ENCODE measurements at regions not wholly inside any gene's neighbourhood (a gene's known extent, or its start where the extent isn't known, plus 50 kb on each side); places are given as distances from the start of the nearest gene placed in this dataset.

- no peaks in the 10 kb centered on the region; a peak in 1 of 5 replicates for H3K4me1 ChIP-seq (replicated peaks in 1 of 2; ENCODE audit: control insufficient read depth in 2 of 2, insufficient read depth in 2 of 2, low read length in 2 of 2)
- H3K27me3 ChIP-seq (ENCODE audit: control insufficient read depth in 2 of 2, insufficient read depth in 2 of 2, low read length in 2 of 2), result peaks cover 4 to 76% of the 10 kb centered on the region in 2 experiments; a peak in 3 of 5 replicates
- ChIA-PET POLR2A (interaction anchor here (0.7 kb wide), 1 partner anchor 115 kb away, joined by 4 read pairs; no protein-coding TSS in a partner anchor), CTCF (ENCODE audit: low intra/inter-chr PET ratio) (no interaction called here)
- H3K9me1 ChIP-seq (ENCODE audit: control insufficient read depth, insufficient read depth, low read length), result no peaks in the 10 kb centered on the region
- ATAC-seq, result no peak
- no peak overlapping the region for H3K9ac ChIP-seq (ENCODE audit: insufficient read depth in 1 of 2, low read depth in 2 of 2, low read length in 2 of 2)
- no peak for DNase-seq (ENCODE audit: extremely low read depth in 1 of 4, low spot score in 3 of 4)
- no peak overlapping the region for H3K27ac ChIP-seq (ENCODE audit: extremely low read depth, low read depth, low read length)
- WGBS (ENCODE audit: insufficient coverage, low coverage, missing lambda C conversion rate), result 1% methylated on average over 16 of the region's 19 CpGs
- FAIRE-seq, result no peak
- BruUV-seq (replicated peaks), result no TSS peak
- in situ Hi-C loops (cut with MboI) (no loop called here), intact Hi-C loops (cut with micrococcal nuclease) (no loop called here)
- TF ChIP-seq, protein P1, sequence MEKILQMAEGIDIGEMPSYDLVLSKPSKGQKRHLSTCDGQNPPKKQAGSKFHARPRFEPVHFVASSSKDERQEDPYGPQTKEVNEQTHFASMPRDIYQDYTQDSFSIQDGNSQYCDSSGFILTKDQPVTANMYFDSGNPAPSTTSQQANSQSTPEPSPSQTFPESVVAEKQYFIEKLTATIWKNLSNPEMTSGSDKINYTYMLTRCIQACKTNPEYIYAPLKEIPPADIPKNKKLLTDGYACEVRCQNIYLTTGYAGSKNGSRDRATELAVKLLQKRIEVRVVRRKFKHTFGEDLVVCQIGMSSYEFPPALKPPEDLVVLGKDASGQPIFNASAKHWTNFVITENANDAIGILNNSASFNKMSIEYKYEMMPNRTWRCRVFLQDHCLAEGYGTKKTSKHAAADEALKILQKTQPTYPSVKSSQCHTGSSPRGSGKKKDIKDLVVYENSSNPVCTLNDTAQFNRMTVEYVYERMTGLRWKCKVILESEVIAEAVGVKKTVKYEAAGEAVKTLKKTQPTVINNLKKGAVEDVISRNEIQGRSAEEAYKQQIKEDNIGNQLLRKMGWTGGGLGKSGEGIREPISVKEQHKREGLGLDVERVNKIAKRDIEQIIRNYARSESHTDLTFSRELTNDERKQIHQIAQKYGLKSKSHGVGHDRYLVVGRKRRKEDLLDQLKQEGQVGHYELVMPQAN (IDR thresholded peaks at IDR 0.05; ENCODE audit: borderline replicate concordance), result no peak
- TF ChIP-seq NR1H2 (CRISPR knock-in tag; IDR thresholded peaks at IDR 0.05), result no peak
- TF ChIP-seq PCBP2 (IDR thresholded peaks at IDR 0.05; ENCODE audit: low read depth, low read length, poor library complexity, severe bottlenecking), result no peak
- TF ChIP-seq RFX1 (IDR thresholded peaks at IDR 0.05), result no peak
- TF ChIP-seq, protein P2, sequence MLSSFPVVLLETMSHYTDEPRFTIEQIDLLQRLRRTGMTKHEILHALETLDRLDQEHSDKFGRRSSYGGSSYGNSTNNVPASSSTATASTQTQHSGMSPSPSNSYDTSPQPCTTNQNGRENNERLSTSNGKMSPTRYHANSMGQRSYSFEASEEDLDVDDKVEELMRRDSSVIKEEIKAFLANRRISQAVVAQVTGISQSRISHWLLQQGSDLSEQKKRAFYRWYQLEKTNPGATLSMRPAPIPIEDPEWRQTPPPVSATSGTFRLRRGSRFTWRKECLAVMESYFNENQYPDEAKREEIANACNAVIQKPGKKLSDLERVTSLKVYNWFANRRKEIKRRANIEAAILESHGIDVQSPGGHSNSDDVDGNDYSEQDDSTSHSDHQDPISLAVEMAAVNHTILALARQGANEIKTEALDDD (IDR thresholded peaks at IDR 0.05), result no peak
- no peak for TF ChIP-seq CBX2 (IDR thresholded peaks at IDR 0.05; ENCODE audit: insufficient read depth, low read length, poor library complexity, severe bottlenecking)
- TF ChIP-seq FOXM1 (IDR thresholded peaks at IDR 0.05; ENCODE audit: low read depth), result no peak
- TF ChIP-seq FOXM1 (CRISPR knock-in tag; IDR thresholded peaks at IDR 0.05; ENCODE audit: low read depth), result no peak
- no peak for TF ChIP-seq IRF9 (tag; IDR thresholded peaks at IDR 0.05)
- TF ChIP-seq E2F4 (CRISPR knock-in tag; IDR thresholded peaks at IDR 0.05; ENCODE audit: low read depth), result no peak
- H2AFZ ChIP-seq (ENCODE audit: low read depth, low read length), result no peak overlapping the region
- H3K4me3 ChIP-seq, result no peak overlapping the region
- no peaks in the 10 kb centered on the region for H3K36me3 ChIP-seq (ENCODE audit: control insufficient read depth, insufficient read depth, low read length)
- H4K20me1 ChIP-seq (replicated peaks; ENCODE audit: control insufficient read depth, insufficient read depth, low read length), result no peaks in the 10 kb centered on the region
- no peak overlapping the region for H3K4me2 ChIP-seq (ENCODE audit: insufficient read depth, low read length)
- H3K9me3 ChIP-seq (replicated peaks; ENCODE audit: control insufficient read depth, insufficient read depth, low read depth, low read length), result no peaks in the 10 kb centered on the region
- no peaks in the 10 kb centered on the region for H3K79me2 ChIP-seq (ENCODE audit: control insufficient read depth, insufficient read depth, low read length)
Measured at GRCh38 chr2:239506961-239507360, 106.1 kb upstream of the HDAC4 start.
